Prostate gland (tissue), 2 donors: ENCODE measurements at regions not wholly inside any gene's neighbourhood (a gene's known extent, or its start where the extent isn't known, plus 50 kb on each side); places are given as distances from the start of the nearest gene placed in this dataset.
"Not testable (repeated sequence)": the region's sequence is repeated elsewhere in the genome, so short reads cannot be mapped to it uniquely, and the experiment has no call there.

Source experiments
- DNase-seq: peaks from one replicate; pipeline ENCODE4 v3.0.0-alpha.2; 2019; ENCODE audit warnings: low spot score
- H3K27ac ChIP-seq, 2 donors: fragments of 200-600 bp; sonication (generic); 2 replicates each; pipeline ENCODE4 v1.5.1; 2017 to 2019
- H3K27me3 ChIP-seq: fragments of 200-600 bp; sonication (generic); replicated peaks from 2 replicates; pipeline ENCODE4 v1.5.1; 2019; ENCODE audit not compliant: insufficient read depth
- H3K36me3 ChIP-seq, 2 donors: fragments of 200-600 bp; sonication (generic); 1 replicate in 1 of 2; 2 replicates in 1 of 2; pipeline versions ENCODE4 v1.5.1 to v1.8.1; 2017 to 2019
- H3K4me1 ChIP-seq: fragments of 200-600 bp; sonication (generic); replicated peaks from 2 replicates; pipeline ENCODE4 v1.5.1; 2019
- H3K4me3 ChIP-seq, 2 donors: fragments of 200-600 bp; sonication (generic); 2 replicates each; pipeline ENCODE4 v1.5.1; 2017 to 2019
- H3K9me3 ChIP-seq: fragments of 200-600 bp; sonication (generic); 2 replicates; pipeline ENCODE4 v1.5.1; 2017
- CTCF ChIP-seq, 4 experiments: fragments of 200-600 bp in 2 of 4; fragments of 450-650 bp in 2 of 4; sonication (generic) in 2 of 4; IDR thresholded peaks; 1 replicate in 3 of 4; 2 replicates in 1 of 4; pipeline ENCODE4 v1.5.1; 2016 to 2019; ENCODE audit warnings: antibody characterized with exemption in 4 of 4, mild to moderate bottlenecking in 2 of 4, moderate library complexity in 2 of 4
- POLR2A ChIP-seq: fragments of 450-650 bp; IDR thresholded peaks from one replicate; pipeline ENCODE4 v1.6.1; 2016; ENCODE audit warnings: antibody characterized with exemption, mild to moderate bottlenecking
- POLR2AphosphoS5 ChIP-seq: sonication (generic); formaldehyde crosslinking; IDR thresholded peaks from one replicate; pipeline ENCODE4 v1.6.1; 2017; ENCODE audit warnings: antibody characterized with exemption
- WGBS: methylation state at CpG from one replicate; pipeline ENCODE4 v1.1.5; 2018; 5-methylcytosine and 5-hydroxymethylcytosine counted together
- intact Hi-C: fragments of 100-400 bp; cut with DNase I; formaldehyde crosslinking; loops from one replicate; pipeline ENCODE4 v1.14.2; 2022

- DNase-seq, result no peak
- H3K27ac ChIP-seq, result no peak overlapping the region
- no peaks in the 10 kb centered on the region for H3K9me3 ChIP-seq
- no peaks in the 10 kb centered on the region for H3K27me3 ChIP-seq
- intact Hi-C loops, result no loop called here
- 17% methylated on average over 1 of the region's 1 CpG for WGBS
- H3K36me3 ChIP-seq, result no peaks in the 10 kb centered on the region
- TF ChIP-seq POLR2A (no peak), CTCF (IDR thresholded peaks at IDR 0.05) (no peak), POLR2AphosphoS5 (no peak)
- H3K4me3 ChIP-seq, result no peak overlapping the region
- no peaks in the 10 kb centered on the region for H3K4me1 ChIP-seq
Measured at GRCh38 chr3:26091626-26092025, 301.7 kb downstream of the OXSM start.

GRCh38 chr3:26097111-26097510 lies 307.2 kb downstream of the OXSM start:
- H3K27me3 ChIP-seq, H3K4me1 ChIP-seq, DNase-seq, intact Hi-C loops, H3K9me3 ChIP-seq, H3K4me3 ChIP-seq, H3K36me3 ChIP-seq, H3K27ac ChIP-seq: not testable (repeated sequence)
- 94% methylated on average over 4 of the region's 4 CpGs for WGBS

- no peak for TF ChIP-seq POLR2AphosphoS5
- TF ChIP-seq CTCF (IDR thresholded peaks at IDR 0.05), result no peak
- no peak for TF ChIP-seq POLR2A
- Histone ChIP-seq H3K36me3 (no peaks in the 10 kb centered on the region), H3K27ac (no peak overlapping the region), H3K9me3 (no peaks in the 10 kb centered on the region), H3K4me1 (no peaks in the 10 kb centered on the region), H3K27me3 (no peaks in the 10 kb centered on the region), H3K4me3 (no peak overlapping the region)
- intact Hi-C loops, result no loop called here
- no peak for DNase-seq
Measured at GRCh38 chr3:26099692-26100091, 309.8 kb downstream of the OXSM start.

- no peak for DNase-seq
- 45% methylated on average over 1 of the region's 1 CpG for WGBS
- H3K27ac ChIP-seq, result no peak overlapping the region
Measured at GRCh38 chr3:26100176-26100575, 310.3 kb downstream of the OXSM start.

GRCh38 chr3:26102376-26102775 lies 312.5 kb downstream of the OXSM start:
- 27% methylated on average over 1 of the region's 1 CpG for WGBS
- intact Hi-C loops, result no loop called here
- no peaks in the 10 kb centered on the region for H3K36me3 ChIP-seq
- no peak overlapping the region for H3K27ac ChIP-seq
- H3K9me3 ChIP-seq, result no peaks in the 10 kb centered on the region
- TF ChIP-seq CTCF (IDR thresholded peaks at IDR 0.05) (no peak), POLR2A (no peak)
- no peaks in the 10 kb centered on the region for H3K4me1 ChIP-seq
- no peaks in the 10 kb centered on the region for H3K27me3 ChIP-seq
- DNase-seq, result no peak
- no peak overlapping the region for H3K4me3 ChIP-seq

More at GRCh38 chr3:26100176-26100575, 310.3 kb downstream of the OXSM start:
- TF ChIP-seq CTCF (IDR thresholded peaks at IDR 0.05), result no peak
- no peak for TF ChIP-seq POLR2A
- TF ChIP-seq POLR2AphosphoS5, result no peak
- no peaks in the 10 kb centered on the region for H3K4me1 ChIP-seq
- H3K4me3 ChIP-seq, result no peak overlapping the region
- H3K36me3 ChIP-seq, result no peaks in the 10 kb centered on the region
- no peaks in the 10 kb centered on the region for H3K9me3 ChIP-seq
- intact Hi-C loops, result no loop called here
- H3K27me3 ChIP-seq, result no peaks in the 10 kb centered on the region

GRCh38 chr3:26104851-26105251 lies 315.0 kb downstream of the OXSM start:
- DNase-seq, result no peak

More at GRCh38 chr3:26104851-26105251, 315.0 kb downstream of the OXSM start:
- Histone ChIP-seq H3K4me1 (no peaks in the 10 kb centered on the region), H3K4me3 (no peak overlapping the region), H3K36me3 (no peaks in the 10 kb centered on the region), H3K9me3 (no peaks in the 10 kb centered on the region), H3K27me3 (no peaks in the 10 kb centered on the region), H3K27ac (no peak overlapping the region)
- no peak for TF ChIP-seq CTCF (IDR thresholded peaks at IDR 0.05)
- 20% methylated on average over 2 of the region's 2 CpGs for WGBS
- intact Hi-C loops, result no loop called here
